Peyer's patch (tissue), 4 donors: ENCODE measurements at regions not wholly inside any gene's neighbourhood (a gene's known extent, or its start where the extent isn't known, plus 50 kb on each side); places are given as distances from the start of the nearest gene placed in this dataset.

Experiments
- DNase-seq, 3 donors: peaks; one replicate each; pipeline ENCODE4 v3.0.0-alpha.2; 2017 to 2019
- H3K27ac ChIP-seq, 4 donors: fragments of 200-600 bp; sonication (generic); one replicate each; pipeline ENCODE4 v1.5.1; 2016 to 2019
- H3K27me3 ChIP-seq, 2 donors: fragments of 200-600 bp; sonication (generic); one replicate each; pipeline ENCODE4 v1.5.1; 2019
- H3K36me3 ChIP-seq, 3 donors: fragments of 200-600 bp; sonication (generic); one replicate each; pipeline ENCODE4 v1.5.1; 2016 to 2019
- H3K4me1 ChIP-seq, 4 donors: fragments of 200-600 bp; sonication (generic); one replicate each; pipeline ENCODE4 v1.5.1; 2016 to 2019
- H3K4me3 ChIP-seq, 4 donors: fragments of 200-600 bp; sonication (generic); 1 replicate in 3 of 4; 2 replicates in 1 of 4; pipeline ENCODE4 v1.5.1; 2016 to 2019; ENCODE audit warnings: mild to moderate bottlenecking in 1 of 4
- H3K9me3 ChIP-seq, 4 donors: fragments of 200-600 bp; sonication (generic); one replicate each; pipeline ENCODE4 v1.5.1; 2016 to 2019; ENCODE audit warnings: mild to moderate bottlenecking in 1 of 4
- POLR2A ChIP-seq, 2 donors: fragments of 450-650 bp; IDR thresholded peaks; one replicate each; pipeline ENCODE4 v1.5.1; 2017; ENCODE audit warnings: antibody characterized with exemption in 2 of 2, mild to moderate bottlenecking in 2 of 2, moderate library complexity in 2 of 2
- TF ChIP-seq, protein P1 (sequence below), 6 experiments: fragments of 450-650 bp in 4 of 6; fragments of 200-600 bp in 2 of 6; sonication (generic) in 1 of 6; IDR thresholded peaks; one replicate each; pipeline ENCODE4 v1.5.1; 2017 to 2019; ENCODE audit warnings: antibody characterized with exemption in 6 of 6, mild to moderate bottlenecking in 3 of 6, moderate library complexity in 1 of 6

GRCh38 chr1:58922302-58923089 lies 138.6 kb upstream of the JUN start:
- no peak overlapping the region for H3K4me3 ChIP-seq
- H3K36me3 ChIP-seq: no peaks in the 10 kb centered on the region
- DNase-seq: peak; percentile 46 to 92 (median 91)
- peak overlapping the region; percentile 48 to 92 (median 70) for H3K27ac ChIP-seq
- no peaks in the 10 kb centered on the region for H3K9me3 ChIP-seq
- no peaks in the 10 kb centered on the region for H3K27me3 ChIP-seq
- H3K4me1 ChIP-seq: peaks cover 0 to 42% (median 7%) of the 10 kb centered on the region in 4 donors
- TF ChIP-seq, protein P1, sequence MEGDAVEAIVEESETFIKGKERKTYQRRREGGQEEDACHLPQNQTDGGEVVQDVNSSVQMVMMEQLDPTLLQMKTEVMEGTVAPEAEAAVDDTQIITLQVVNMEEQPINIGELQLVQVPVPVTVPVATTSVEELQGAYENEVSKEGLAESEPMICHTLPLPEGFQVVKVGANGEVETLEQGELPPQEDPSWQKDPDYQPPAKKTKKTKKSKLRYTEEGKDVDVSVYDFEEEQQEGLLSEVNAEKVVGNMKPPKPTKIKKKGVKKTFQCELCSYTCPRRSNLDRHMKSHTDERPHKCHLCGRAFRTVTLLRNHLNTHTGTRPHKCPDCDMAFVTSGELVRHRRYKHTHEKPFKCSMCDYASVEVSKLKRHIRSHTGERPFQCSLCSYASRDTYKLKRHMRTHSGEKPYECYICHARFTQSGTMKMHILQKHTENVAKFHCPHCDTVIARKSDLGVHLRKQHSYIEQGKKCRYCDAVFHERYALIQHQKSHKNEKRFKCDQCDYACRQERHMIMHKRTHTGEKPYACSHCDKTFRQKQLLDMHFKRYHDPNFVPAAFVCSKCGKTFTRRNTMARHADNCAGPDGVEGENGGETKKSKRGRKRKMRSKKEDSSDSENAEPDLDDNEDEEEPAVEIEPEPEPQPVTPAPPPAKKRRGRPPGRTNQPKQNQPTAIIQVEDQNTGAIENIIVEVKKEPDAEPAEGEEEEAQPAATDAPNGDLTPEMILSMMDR (IDR thresholded peaks at IDR 0.05): peak in 1 of 6 experiments; percentile 25
- peak; percentile 27 to 59 for TF ChIP-seq POLR2A (IDR thresholded peaks at IDR 0.05)

DNA sequence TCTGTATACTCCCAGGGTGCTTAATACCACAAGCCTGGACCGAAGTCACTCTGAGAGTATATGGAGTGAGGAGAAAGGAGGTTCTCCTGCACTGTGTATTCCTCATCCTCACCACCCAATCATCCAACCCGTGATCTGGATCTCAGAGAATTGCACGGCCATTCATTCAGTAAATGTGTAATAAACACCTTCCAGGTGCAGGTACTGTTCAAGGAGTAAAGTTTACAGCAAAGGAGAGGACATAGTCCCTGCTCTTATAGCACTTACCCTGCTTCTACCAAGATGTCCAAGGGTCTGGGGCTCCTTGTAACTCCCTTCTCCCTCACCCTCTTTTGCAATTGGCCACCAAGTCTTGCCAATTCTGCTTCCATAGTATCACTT lies 139.2 kb upstream of the JUN start:
- no peak for DNase-seq
- H3K27me3 ChIP-seq: no peaks in the 10 kb centered on the region
- TF ChIP-seq, protein P1 (IDR thresholded peaks at IDR 0.05): peak in 1 of 6 experiments; percentile 6
- TF ChIP-seq POLR2A (IDR thresholded peaks at IDR 0.05): peak; percentile 27 to 44
- no peaks in the 10 kb centered on the region for H3K9me3 ChIP-seq
- H3K27ac ChIP-seq: peak overlapping the region; percentile 48 to 92 (median 70)
- no peaks in the 10 kb centered on the region for H3K36me3 ChIP-seq
- peaks cover 0 to 46% (median 7%) of the 10 kb centered on the region in 4 donors for H3K4me1 ChIP-seq
- no peak overlapping the region for H3K4me3 ChIP-seq

DNA sequence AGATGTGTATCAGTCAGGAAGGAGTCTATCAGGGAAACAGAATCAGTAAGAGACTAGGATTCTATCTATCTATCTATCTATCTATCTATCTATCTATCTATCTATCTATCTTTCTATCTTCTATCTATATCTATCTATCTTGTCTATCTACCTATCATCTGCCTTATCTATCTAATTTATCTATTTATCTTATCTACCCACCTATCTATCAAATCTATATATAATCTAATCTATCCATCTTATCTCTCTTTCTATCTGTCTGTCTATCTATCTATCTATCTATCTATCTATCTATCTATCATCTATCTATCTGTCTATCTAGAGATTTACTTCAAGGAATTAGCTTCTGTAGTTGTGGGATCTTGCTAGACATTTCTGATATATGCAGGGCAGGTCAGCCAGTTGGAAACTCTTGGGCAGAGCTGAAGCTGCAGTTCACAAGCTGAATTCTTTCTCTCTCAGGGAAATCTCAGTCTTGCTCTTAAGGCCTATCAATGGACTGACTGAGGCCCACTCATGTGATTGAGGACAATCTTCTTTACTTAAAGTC lies 140.2 kb upstream of the JUN start:
- Histone ChIP-seq H3K27ac (peak overlapping the region in 2 of 4 donors; percentile 88 to 92), H3K27me3 (no peaks in the 10 kb centered on the region), H3K4me3 (no peak overlapping the region), H3K9me3 (no peaks in the 10 kb centered on the region), H3K4me1 (peaks cover 0 to 50% (median 9%) of the 10 kb centered on the region in 4 donors), H3K36me3 (no peaks in the 10 kb centered on the region)
- TF ChIP-seq, protein P1 (IDR thresholded peaks at IDR 0.05): no peak
- no peak for TF ChIP-seq POLR2A (IDR thresholded peaks at IDR 0.05)
- no peak for DNase-seq

DNA sequence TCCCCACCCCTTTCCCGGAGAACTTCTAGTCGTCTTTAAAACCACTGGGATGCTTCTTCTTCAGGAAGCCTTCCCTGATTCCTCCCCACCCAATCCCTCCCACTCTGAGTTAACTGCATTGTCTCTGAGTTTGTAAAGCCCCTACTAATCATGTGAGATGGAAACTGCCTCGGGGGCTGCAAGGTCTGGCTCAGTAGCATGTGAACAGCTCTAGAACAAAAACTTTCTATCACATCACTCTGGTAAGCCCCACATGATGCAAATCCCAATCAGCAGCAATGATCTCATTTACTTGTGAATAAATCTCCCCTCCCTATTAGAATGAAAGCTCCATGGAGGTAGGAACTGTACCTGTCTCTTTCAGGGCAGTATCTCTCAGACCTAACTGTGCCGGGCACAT lies 141.0 kb upstream of the JUN start:
- Histone ChIP-seq H3K27me3 (no peaks in the 10 kb centered on the region), H3K9me3 (no peaks in the 10 kb centered on the region), H3K4me3 (no peak overlapping the region), H3K4me1 (peaks cover 0 to 55% (median 12%) of the 10 kb centered on the region in 4 donors), H3K36me3 (no peaks in the 10 kb centered on the region), H3K27ac (peak overlapping the region in 1 of 4 donors; percentile 92)
- DNase-seq: no peak
- no peak for TF ChIP-seq POLR2A (IDR thresholded peaks at IDR 0.05)
- TF ChIP-seq, protein P1 (IDR thresholded peaks at IDR 0.05): no peak

DNA sequence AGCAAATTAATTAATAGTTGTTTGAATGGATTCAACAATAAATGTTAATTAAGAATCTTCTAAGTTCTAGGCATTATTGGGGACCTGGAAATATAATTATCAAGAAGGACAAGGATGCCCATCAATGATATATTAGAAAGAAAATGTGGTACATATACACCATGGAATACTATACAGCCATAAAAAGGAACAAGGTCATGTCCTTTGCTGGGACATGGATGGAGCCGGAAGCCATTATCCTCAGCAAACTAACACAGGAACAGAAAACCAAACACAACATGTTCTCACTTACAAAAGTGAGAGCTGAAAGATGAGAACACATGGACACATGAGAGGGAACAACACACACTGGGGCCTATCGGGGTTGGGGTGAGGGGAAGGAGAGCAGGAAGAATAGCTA lies 141.4 kb upstream of the JUN start:
- Histone ChIP-seq H3K9me3 (no peaks in the 10 kb centered on the region), H3K27ac (no peak overlapping the region), H3K27me3 (no peaks in the 10 kb centered on the region), H3K36me3 (no peaks in the 10 kb centered on the region), H3K4me1 (peaks cover 0 to 55% (median 13%) of the 10 kb centered on the region in 4 donors), H3K4me3 (no peak overlapping the region)
- TF ChIP-seq, protein P1 (IDR thresholded peaks at IDR 0.05): no peak
- no peak for TF ChIP-seq POLR2A (IDR thresholded peaks at IDR 0.05)
- DNase-seq: no peak
